HG02973 (cell line): ENCODE measurements at regions not wholly inside any gene's neighbourhood (a gene's known extent, or its start where the extent isn't known, plus 50 kb on each side); places are given as distances from the start of the nearest gene placed in this dataset.
"Not testable (repeated sequence)": the region's sequence is repeated elsewhere in the genome, so short reads cannot be mapped to it uniquely, and the experiment has no call there.

Experiments used
- ATAC-seq: cut with Tn5 transposase; IDR thresholded peaks from one replicate; pipeline ENCODE4 v1.9.1; 2021; ENCODE audit warnings: moderate library complexity; ENCODE audit not compliant: unreplicated experiment

DNA sequence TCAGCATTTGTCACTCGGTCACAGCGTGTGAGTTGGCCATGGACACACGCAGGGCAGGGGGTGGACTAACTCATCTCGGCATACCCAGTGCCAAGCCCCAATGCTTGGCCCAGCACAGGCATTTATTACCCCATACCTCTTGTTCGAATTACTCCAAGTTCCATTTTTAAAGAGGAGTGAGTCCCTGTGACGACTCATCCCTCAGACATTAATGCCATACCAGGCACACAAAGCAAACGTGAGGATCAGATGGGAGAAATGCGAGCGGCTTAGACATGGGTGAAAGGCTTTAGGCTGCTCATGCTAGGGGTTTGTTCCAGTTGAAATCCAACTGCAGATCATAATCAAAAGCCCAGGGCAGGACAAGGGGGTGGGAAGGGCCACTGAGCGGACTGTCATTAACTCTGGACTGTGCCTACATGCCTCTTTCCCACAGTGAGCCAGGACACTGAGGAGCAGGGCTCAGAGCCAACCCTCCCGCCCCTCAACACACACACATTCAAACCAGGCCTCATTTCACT is 118.5 kb upstream of the NGF start:
- ATAC-seq: no peak

DNA sequence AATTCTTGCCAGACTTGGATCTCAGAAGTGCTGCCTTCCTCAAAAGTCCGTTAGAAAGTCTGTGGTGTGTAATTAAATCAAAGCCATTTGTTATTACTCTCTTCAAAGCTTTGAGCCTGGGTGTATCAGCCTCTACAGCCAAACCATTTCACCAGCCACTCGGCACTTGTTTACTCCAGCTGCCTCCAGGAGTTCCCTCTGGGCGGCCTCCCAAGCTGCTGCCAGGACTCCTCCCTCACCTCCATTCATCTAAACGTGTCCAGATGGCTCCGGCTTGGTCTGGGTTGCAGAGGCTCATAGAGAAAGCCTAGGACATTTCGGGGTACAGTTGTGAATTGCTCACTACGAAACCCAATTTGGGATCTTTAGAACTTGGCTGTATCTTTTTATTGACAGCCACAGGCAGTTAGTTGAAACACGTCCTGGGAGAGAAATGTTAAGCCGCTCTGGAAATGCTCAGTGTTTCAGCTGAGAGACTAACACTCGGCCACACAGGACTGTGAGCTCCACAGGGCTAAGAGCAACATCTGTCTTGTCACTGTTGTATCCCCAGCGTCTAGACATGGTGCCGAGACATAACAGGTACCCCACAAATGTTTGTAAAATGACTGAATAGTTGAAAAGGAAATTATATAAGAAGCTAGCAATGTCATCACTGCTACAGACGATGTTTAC is 116.9 kb upstream of the NGF start:
- ATAC-seq: no peak

DNA sequence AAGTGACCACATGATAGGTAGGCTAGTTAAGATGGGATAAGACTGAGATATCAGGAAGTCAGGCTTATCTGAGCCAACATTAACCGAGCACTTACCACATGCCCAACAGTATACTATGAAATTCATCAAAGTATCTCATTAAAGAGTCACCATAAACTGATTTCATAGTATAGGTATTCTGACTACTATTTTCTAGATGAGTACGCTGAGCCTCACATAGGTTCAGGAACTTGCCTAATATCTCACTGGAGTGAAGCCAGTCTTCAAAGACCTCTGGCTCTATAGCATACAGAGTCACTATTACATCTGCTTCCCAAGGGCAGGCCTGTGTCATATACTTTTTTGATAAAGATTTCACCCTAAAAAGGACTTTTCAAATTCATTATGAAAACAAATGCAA is 115.6 kb upstream of the NGF start:
- no peak for ATAC-seq

DNA sequence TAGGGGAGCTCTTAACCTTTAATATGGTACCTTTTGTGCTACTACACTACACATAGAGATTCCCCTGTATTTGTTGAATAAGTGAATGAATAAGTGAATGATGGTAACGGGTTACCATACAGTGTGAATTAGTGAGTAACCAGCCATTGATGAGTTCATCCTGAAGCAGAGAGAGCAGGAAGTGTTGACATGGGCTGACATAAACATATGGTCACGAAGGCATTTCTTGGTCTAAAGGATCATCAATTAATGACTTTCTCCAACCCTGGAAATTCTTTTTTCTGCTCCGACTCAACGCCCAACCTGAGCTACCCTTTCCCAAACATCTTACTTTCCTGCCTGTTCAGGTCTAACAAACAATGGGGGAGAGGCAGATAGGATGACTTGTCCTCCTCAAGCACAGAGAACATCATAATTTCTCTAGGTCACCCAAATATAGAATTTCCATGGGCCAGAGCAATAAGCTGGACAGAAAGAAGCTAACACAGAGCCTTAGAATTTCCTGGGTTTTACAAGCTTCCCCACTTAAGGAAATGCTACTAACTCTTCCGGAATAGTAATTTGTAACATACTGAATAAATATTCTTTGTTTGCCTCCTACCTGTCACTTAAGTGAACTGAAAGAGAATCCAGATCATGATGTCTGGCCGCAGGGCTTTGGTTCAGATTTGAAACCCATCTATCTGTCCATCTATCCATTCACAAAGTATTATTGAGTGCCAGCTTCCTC is 114.7 kb upstream of the NGF start:
- no peak for ATAC-seq

- ATAC-seq: no peak
Observed at GRCh38 chr1:115450501-115451040, 112.5 kb upstream of the NGF start.

DNA sequence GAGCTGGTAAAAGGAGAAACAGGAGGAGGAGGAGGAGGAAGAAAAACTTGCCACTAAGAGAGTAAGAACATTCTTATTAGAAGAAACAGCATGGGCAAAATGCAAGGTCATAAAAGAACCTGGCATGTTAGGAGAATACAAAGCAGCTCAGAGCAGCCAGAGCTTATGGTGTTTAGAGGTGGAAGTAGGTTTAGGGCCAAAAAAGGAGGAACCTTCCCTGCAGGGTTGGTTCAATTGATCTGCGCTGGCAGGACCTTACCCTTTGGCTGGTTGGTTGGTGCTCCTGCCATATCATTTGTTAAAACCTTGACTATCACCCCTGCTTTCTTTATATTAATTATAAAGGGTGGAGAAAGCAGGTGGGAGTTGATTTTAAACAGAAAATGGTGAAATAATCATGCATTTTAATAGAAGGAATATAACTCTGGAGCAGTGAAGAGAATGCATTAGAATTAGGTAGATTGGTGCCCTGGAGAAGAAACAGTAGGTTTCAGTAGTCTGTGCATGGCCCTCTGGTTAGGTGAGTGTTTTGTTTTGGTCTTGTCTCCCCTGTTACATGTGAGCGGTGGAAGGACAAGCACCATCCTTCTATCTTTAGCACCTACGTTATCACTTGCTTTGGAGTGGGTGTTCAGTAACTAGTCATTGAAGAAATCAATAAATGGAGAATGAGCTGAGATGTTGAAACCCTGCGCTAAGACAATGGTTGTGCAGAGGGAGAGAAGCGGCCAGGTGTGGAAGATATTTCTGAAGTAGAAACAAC is 110.4 kb upstream of the NGF start:
- no peak for ATAC-seq

DNA sequence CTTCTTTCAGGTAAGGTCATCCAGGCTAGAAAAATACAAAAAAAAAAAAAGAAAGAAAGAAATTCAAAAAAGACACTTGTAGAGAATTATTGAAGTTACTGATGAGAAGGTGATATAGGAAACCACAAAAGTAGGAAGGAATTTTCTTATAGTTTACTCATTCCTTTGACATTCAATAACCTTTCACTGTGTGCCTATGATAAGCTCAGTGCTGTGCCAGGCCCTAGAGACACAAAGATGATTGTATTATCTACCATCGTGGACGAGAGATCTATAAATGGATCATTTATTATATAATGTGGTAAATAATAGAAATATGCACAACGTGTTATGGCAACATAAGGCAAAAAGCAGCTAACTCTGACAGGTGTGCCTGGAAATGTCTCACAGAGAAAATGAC is 109.6 kb upstream of the NGF start:
- ATAC-seq: no peak

DNA sequence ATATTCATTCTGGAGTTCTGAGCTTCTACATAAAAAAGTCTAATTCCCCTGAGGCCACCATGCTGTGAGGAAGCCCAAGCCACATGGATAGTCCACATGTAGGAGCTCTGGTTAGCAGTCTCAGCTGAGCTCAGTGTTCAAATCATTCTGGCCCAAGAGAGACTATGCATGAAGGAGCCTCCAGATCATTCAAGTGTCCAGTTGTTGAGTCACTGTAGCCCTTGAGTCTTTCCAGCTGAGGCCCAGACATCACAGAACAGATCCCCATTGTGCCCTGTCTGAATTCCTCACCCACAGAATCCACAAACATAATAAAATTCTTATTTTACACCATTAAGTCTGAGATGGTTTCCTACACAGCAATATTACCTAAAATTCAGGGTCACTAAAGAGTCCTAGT is 107.0 kb upstream of the NGF start:
- ATAC-seq: no peak

GRCh38 chr1:115440733-115441132 is 102.7 kb upstream of the NGF start:
- no peak for ATAC-seq

- ATAC-seq: not testable (repeated sequence)
Observed at GRCh38 chr1:115439520-115439919, 101.5 kb upstream of the NGF start.

DNA sequence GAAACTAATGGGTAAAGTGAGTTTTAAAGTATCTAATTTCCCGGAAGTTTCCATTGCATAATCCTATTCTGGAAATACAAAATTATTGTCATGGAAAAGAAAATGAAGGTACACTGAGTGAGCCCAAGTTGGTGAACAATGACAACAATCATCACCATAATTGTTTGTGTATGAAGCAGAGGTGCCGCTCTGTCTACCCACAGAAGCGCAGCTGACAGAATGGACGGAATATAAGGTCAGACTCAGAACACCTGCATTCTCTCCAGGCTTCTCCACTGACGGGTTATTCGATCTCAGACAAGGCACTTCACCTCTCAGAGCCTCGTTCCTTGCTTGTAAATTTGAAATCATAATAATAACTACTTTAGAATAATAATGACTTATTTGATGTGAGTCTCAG is 99.1 kb upstream of the NGF start:
- no peak for ATAC-seq

DNA sequence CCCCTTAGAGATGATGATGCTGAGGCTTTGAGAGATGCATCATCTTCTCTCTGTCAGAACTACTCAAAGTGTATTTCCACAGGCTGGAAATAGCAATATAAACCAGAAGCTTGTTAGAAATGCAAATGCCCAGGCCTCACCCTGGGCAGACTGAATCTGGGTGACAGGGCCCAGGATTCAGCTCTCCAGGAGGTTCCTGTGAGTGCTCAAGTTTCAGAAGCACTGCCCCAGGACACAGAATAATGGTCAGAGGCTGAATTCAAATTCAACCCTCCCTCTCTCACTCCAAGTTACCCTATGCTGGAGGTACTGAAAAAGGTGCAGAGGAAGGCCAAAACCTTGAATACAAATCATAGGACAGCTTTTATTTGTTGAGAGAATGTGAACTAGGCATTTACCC is 98.5 kb upstream of the NGF start:
- no peak for ATAC-seq

- no peak for ATAC-seq
Observed at GRCh38 chr1:115433483-115433882, 95.4 kb upstream of the NGF start.

- no peak for ATAC-seq
Observed at GRCh38 chr1:115432061-115432460, 94.0 kb upstream of the NGF start.

DNA sequence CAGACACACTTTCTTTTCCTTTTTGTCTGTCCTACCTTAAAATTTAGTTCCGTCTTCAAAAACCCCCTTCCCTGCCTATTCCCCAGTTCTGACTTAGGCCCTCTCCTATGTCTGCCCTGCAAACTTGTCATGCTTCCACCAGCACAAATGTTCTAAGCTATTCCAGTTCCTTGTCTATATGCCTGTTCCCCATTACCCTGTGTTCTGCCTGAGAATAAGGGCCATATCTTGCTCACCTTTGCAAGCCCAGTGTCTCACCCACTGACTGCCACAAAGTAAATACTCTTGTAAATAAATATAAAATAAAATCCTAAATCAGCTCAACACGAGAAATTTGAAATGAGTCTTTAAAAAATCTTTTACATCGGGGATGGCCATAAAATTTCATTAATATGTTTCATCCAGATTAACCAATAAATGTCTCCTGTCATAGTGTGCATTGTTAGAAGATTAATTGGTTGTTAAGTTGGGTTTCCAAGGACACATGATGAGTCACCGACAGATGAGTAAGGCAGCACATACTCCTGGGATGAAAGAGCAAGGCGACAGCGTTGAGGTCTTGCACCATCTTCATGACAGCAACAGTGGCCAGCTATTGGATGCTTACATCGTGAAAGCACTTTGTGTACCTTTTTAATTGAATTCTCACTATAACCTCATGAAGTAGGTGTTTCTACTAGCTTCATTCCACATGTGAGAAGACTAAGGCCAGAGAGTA is 92.6 kb upstream of the NGF start:
- ATAC-seq: no peak

DNA sequence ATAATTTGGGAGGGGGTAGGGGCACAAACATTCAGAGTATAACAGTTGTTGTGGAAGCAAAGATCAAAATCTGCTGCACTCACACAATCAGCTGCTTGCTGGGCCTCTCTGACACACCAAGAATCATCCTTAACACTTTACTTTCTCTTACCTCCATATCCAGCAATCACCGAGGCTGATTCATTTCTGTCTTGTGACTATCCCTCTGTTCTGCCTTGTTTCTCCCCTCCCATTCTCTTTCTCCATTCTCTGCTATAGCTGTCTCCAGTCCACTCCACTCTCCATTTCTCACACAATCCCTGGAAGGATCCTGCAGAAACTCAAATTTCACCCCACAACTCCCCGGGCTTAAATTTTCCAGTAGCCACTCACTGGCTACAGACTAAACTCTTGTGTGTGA is 91.8 kb upstream of the NGF start:
- ATAC-seq: no peak

DNA sequence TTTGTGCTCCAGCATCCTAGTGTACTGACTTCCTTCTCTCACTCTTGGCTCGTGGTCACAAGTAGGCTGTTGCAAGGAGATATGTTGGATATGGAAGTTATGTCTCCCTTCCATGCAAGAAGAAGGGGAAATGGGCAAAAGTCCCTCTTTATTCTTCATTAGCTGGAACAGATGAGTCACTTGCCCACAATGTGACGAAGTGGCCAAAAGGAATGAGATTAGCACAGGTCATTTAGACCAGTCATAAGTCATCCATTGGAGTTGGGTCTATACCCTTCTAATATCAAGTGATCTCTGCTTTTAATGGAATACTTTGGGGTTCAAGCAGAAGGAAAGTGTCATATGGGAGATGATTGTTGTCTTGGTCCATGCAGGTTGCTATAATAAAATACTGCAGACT is 91.2 kb upstream of the NGF start:
- ATAC-seq: no peak

DNA sequence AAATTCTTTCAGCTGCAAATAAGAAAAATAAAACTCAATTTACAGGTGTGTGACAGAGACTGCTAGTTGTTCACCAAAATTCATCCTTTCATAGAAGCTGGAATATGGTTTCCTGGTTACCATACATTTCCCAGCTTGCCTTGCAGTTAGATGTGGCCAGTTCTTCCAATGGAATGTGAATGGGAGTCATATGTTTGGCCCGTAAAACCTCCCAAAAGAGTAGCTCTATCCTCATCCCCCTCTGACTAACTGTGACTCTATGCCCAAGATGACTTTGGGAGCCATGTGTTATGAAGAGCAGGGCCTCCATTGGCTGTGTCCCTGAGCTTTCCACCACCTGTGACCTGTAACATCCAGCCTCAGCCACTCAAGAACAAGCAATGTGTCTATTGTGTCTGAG is 90.6 kb upstream of the NGF start:
- no peak for ATAC-seq

- ATAC-seq: no peak
Observed at GRCh38 chr1:115428256-115428655, 90.2 kb upstream of the NGF start.

DNA sequence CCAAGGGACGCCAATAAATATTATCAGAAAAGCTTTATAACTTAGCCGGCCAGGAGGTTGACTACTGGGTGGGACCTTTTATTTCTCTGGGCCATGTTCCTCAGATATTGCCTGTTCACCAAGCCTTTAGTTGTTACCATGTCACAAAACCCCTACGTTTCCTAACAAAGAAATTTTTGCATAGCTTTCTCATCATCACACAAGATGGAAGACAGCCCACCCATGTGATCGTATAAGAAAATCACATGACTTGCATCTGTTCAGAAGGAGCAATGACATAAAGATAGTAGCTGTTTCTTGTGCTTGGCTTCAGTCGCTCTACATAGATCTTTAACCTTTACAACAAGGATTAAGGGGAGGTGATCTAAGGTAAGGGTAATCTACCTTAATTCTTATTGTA is 88.9 kb upstream of the NGF start:
- no peak for ATAC-seq

DNA sequence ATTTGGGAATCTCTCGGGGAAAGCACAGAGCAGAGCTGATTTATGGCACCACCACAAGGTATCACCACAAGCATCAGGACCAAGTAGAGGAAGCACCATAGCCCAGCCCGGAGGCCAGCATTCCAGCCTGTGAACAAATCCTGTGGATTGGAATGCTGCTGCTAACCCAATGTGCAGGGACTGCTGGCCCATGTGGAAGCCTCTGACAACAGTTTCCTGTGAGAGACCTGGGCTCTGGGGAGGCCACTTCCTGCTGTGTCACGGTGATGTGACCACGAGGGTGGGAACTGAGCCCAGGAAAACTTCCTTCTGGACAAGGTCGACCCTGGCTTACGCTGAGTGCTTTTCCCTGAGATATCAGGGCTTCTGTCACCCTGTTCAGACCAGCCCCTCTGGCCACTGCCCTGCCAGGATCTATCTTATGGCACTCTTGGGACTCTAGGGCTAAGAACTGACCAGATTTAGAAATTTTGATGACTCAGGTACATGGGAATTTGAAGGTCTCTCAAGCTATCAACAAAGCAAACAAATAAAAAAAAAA is 88.3 kb upstream of the NGF start:
- ATAC-seq: no peak
